IPS-NIHi11 (cell line): ENCODE measurements at regions not wholly inside any gene's neighbourhood (a gene's known extent, or its start where the extent isn't known, plus 50 kb on each side); places are given as distances from the start of the nearest gene placed in this dataset.

Experiments used
- DNase-seq: peaks from one replicate; pipeline ENCODE4 v3.0.0; 2012; ENCODE audit warnings: mixed read lengths, low spot score

DNA sequence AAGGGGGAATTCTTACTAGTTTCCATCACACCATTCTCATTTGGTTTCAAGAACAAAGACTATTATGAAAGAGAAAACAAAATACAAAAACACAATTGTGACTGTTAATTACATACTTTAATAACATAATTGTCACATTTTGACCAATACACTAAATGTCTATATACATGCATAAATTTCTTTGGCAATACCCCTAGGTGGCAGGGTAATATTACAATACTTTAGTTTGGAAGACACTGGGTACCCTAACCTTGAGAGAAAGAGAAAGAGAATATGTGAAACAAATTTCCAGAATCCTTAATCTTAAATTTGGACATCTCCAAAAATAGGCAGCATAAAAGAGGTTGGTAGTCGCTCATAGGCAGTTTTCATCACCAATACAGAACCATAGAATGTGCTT is 619.6 kb upstream of the ADAMTS16 start:
- DNase-seq = no peak

DNA sequence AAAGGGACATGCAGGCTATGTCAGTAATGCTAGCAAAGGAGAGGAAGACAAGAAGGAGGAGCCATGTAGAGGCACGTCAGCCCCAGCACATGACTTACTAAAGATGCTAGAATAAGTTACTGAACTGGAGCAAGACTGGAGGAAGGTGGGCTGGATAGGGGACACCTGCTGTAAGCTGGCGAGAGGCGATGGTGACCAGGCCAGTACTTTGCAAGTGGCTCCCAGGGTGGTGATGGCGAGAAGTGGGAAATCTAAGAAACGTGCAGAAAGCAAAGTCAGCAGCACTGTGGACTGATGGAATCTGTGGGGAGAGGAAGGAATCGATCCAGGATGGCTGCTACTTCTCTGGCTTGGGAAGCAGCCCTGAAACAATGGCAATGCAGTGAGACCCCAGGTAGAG is 617.1 kb upstream of the ADAMTS16 start:
- DNase-seq = no peak

DNA sequence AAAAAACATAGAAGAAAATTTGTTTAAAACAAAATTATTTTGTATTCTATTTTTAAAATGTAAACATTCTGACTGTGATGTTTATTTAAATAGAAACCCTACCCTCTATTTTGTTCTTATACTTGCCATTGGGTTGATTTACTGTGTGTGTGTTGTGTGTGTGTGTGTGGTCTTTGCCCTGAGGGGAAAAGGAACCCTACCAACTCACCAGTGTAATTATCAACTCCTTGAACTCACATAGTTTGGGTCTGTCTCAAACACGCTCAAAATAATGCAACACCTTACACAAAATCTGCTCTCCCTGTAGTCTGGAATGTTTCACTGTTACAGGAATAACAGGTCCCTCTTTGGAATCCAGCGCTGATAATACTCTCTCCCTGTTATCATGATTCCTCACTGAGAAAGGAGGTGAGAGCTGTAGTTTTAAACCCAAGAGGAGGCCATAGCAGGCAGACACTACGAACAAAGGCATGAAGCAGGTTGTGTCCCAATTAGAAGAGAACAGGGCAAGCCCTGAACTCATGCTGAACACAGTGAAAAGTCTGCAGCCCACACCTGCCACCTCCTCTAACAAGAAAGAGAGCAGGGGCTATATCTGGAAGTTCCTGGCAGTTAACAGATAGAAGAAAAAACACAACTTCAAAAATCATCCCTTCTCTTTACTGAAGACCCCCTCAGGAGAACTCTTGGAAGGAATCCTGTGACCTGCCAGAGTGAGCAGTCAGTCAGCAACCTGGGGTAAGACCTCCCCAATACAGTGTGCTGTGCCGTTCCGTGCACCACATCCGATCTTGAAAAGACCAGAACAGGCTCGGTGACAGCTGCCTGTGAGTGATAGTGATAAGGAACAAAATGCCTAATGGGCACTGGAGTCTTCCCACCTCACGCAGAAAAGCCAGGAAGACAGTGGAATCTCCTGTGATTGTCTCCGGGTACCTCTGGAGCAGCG is 608.1 kb upstream of the ADAMTS16 start:
- no peak for DNase-seq

DNA sequence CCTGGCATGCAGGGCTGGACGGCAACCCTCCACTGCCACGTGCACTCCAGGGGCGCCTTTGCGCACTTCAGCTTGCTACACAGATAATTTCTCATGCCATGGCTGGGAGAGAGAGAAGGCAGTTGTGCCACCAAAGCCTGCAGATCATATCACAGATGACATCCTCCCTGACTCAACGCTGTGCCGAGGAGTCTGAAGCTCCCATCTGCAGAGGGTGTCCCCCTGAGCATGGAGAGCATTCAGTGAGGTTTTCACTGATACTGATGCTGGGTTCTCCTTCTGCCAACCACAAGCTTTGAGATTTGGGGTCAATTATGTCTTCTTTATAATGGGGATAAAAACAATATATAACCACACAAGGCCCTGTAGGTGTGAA is 607.4 kb upstream of the ADAMTS16 start:
- no peak for DNase-seq

DNA sequence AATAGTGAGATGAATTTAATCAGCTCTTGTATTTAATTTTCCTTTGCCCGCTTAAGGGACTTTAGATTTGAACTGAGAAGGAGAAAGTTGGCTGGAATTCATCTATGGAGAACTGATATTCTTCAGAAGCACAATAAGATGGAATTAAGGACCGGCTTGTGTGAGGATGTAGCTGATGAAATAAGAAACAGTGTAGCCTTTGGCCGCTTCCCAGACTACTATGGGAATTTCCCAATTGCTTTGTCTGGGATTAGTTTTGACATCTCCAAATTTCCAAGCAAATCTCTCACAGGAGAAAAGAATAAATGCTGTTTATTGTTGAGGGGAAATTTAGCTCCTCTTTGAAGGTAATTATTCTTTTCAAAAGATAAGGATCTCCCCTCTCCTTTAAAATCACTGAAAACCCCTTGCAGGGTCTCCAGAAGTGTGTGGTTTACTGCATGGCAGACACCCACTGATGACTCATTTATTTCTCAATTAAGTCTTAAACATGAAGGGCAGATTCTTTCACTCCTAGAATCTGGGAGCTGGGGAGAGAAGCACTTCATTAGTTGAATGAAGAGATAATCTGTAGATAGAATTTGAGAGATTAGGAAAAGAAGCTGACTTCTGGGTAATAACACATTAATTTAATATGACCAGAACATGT is 606.5 kb upstream of the ADAMTS16 start:
- no peak for DNase-seq

DNA sequence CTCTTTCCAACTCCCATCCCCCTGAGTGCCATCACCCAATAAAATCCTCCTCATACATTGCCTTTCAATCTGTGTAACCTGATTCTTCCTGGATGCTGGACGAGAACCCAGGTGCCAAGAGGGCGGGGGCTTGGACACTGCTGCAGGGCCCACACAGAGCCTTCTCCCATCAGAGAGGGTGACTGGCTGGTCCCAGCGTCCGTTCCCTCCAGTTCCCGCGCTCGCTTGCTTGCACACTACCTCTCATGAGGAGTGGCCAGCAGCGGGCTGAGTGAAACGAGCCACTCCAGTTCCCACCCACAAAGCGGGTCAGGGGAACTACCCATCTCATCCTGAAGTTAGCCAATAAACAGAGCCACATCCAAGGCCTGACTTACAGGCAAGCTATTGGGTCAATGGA is 602.6 kb upstream of the ADAMTS16 start:
- no peak for DNase-seq

DNA sequence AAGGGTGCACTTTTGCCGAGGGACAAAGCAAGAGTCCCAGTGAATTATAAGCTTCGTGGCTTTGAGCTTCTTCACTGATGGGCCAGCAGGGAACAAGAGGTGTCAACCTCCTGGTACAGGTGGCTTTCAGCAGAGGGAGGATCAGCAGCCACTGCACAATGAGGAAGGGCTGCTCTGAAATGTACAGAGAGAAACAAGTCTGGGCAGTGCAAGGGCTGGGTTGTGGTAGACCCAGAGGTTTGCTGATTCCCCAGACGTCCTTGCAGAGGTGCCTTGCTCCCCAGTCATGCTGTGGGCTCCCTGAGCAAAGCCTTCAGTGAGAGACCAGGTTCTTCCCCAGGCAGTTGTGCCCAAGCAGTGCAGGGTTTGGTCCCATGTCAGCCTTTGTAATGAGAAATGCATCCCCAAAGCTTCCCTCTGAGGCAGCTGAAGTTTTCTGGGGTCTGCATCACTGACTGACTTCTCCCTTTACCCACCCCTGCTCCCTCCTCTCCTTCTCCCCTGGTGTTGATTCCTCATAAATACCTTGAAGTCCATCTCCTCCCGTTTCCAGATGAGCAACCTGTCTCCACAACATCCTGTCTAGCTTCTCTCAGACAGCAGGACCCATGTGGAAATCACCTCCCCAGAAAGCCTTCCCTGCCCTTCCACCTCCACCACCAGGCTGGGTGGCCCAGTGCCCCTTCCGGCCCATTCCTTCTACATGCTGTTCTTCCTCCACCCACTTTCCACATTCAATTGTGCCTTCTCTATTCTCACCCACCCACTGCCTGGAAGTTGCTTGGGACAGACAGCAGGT is 599.6 kb upstream of the ADAMTS16 start:
- DNase-seq = no peak

DNA sequence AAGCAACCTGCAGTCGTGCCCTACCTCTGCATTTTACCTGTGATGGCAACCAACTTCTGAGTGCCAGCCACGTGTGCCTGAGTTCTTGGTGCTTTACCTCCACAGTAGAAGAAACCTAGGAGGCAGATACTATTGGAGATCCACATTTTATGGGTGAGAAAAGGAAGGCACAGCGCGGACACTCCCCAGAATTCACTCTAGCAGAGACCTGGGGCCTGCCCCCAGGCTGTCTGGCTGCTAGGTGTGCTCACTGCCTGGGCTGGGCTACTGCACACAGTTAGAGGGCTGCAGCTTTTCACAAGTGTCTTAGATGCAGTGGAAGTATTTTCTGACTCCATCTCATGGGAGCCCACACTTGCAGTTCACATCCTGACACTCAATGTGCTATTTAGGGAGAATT is 598.8 kb upstream of the ADAMTS16 start:
- no peak for DNase-seq

DNA sequence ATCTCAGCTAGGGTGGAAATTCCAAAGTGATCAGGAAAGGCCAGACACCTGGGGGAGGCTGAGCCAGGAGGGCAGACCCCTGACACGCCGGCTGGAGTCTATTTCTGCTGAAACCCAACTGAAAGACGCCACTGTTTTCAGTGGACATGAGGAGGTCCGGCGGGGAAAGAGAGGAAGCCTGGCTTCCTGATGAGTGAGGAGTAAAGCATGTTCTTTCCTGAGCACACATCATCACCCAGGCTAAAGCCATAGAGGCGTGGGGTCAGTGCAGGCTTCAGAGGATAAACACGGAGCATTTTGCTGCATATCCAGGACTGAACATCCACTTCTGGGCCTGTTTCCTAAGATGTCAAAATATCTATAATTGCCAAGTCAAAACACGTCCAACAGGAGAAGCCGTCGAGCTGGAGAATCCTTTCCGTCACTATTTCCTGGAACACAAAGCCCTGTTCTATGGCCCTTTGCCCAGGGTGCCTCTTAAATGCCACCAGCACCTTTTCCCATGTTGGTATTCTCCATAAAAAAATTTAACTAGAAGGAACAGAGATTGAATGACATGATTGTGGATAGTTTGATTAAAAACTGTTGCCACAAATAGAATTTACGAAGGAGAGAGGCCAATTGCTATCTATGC is 597.9 kb upstream of the ADAMTS16 start:
- no peak for DNase-seq

DNA sequence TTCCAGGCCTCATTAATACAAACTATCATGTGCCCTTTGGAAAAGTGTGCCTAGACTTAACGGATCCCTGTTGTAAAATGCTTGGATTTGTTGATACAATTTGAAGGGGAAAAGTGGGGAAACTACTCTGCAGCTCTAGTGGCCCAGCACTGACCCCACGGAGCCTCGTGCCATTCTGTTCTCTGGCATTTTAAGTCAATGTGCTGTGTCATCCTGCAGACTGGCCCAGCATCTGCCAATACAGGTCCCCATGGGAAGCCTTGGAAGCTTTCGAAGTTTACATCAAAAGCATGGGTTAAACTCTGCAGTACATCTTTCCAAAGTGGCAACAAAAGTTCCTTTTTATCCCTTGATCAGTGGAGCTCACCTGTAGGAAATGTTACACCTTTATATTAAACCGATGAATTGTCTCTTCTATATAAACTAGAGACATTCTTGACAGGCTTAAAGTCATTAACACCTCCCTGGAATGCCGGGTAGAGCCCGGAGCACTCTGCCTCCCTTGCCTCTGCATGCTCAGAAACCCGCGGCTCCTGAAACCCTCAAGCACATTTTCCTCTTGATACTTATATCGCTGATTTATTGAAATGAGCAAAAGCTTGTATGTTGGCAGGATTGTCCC is 596.0 kb upstream of the ADAMTS16 start:
- DNase-seq = peak; percentile 26

DNA sequence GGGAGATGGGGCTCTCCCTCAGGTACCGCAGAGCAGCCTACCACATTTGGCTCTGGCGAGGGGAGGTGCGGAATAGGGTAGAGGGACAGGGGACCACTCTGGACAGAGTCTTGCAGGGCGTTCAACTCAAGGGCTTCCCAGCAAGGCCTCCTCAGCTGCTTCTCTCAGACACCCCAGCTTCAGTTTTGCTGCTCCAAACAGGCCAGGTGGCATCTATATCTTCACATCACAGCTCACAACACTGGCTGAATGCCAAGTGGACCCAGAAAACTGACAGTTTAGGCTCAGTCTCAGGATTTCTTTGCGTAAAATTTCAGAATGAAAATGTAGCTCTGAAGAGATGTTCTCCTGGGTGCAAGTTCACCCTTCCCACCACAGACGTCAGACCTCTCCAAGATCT is 592.6 kb upstream of the ADAMTS16 start:
- no peak for DNase-seq

DNA sequence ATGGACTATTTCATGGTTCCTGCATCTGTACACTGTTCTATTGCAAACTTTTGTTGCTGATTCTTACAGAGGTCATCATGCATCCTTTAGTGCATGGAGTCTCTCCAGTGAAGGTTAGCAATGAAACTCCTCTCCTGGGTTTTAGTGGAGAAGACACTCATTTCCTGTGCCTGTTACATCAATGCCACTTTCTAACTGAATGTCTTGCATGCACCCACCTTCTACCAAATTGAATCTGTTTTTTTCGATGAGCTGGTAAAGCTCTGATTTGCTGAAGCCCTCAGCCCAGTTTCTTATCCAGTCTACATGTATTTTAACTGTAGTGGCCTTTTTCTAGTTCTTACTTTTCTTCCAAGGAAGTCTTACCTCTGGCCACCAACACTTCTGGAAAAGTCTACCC is 591.8 kb upstream of the ADAMTS16 start:
- DNase-seq = no peak

DNA sequence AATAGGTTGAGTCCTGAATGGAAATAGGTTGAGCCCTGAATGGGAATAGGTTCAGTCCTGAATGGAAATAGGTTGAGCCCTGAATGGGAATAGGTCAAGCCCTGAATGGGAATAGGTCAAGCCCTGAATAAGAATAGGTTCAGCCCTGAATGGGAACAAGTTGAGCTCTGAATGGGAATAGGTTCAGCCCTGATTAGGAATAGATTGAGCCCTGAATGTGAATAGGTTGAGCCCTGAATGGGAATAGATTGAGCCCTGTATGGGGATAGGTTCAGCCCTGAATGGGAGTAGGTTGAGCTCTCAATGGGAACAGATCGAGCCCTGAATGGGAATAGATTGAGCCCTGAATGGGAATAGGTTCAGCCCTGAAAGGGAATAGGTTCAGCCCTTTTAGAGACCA is 590.8 kb upstream of the ADAMTS16 start:
- no peak for DNase-seq

DNA sequence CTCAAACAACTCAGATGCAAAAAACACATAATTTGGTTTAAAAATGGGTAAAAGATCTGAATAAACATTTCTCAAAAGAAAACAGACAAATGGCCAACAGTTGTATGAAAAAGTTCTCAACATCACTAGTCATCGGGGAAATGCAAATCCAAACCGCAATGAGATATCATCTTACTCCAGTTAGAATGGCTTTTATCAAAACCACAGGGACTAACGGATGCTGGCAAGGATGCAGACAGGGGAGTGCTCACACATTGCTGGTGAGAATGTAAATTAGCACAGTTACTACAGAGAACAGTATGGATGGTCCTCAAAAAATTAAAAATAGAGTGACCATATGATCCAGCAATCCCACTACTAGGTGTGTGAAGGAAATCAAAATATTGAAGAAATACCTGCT is 589.1 kb upstream of the ADAMTS16 start:
- no peak for DNase-seq

DNA sequence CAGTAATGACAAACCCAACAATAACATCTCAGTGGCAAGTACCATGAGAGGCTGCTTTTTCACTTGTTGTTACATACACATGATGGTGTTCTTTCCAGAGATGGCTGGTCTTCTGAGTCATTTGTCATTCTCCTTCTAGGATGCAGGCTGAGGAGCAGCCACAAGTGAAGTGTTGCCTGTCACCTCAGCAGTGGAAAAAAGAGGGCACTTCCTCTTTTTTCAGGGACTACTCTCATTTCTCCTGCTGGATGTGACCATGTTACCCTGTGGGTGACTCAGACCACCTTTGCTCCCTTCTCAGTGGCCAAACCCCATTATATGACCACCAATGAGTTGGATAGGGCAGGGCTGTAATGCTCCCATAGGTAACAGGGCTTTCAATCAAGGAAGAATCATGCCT is 587.0 kb upstream of the ADAMTS16 start:
- DNase-seq = no peak

DNA sequence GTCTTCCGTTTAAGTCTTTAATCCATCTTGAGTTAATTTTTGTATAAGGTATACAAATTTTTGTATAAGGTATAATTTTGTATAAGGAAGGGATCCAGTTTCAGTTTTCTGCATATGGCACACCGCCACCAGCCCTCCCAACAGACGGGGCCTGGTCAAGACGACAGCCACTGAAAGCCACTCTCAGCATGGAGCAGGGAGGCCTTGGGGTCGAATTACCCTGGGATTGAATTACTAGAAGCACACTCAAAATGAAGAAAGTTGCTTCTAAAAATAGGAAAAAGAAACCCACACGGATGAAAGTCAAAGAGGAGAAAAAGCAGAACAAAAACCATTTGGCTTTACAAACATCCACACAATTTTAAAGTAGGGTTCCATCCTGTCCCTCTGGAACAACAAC is 586.2 kb upstream of the ADAMTS16 start:
- no peak for DNase-seq

DNA sequence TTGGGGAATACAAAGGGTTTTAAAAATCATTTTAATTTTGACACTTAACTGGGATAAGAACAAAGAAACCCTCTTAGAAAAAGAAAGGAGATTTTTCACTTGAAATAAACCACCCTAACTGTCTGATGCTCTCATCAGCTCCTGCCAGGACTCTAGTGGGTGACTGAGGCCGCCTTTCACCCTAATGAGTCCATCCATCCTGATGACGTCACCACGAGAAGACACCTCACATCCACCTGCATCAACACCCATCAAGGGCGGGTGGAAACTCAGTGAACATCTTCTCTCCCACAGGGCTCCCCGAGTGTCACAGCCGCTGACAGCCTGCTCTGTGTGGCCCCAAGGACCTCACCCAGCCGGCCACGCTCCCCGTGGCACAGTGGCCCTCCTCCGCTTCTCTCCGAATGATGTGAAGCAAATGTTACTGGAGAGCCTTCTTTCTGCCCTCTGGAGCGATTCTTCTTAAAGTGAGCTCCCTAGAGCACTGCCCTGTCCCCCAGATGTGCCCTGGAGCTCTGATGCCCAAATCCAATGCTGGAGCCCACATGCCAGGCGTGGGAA is 584.3 kb upstream of the ADAMTS16 start:
- no peak for DNase-seq

DNA sequence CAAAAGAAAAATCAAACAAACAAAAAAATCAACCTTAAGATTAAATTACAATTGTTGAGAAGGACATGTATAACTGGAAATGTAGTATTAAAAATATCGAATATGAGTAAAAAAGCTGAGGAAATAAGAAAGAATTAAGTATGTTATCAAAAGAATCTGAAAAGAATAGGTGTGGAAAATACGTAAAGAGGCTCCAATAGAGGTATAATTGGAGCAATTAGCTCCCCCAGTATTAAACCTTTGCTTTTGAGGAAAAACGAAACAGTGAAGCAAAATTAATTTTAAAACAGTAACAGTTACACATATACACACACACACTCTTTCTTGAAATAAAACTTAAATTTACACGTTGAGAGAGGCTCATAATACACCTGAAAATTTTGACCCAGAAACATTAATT is 578.7 kb upstream of the ADAMTS16 start:
- DNase-seq = no peak

DNA sequence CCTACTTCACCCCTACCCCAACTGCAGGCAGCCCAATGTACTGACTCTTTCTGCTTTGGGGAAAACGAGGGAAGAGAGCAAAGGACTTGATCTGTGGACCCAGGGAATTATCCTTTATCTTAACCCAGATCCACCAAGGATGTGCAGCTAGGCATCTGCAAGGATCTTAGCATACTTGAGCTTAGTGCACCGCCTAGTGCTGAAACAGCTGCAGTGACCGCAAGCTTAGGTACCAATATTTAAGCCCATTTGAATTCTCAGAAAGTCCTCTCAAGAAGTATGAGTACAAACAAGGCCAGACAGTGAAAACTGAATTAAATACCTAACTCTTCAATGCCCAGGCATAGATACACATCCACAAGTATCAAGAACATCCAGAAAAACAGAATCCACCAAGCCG is 576.7 kb upstream of the ADAMTS16 start:
- DNase-seq = peak; percentile 34

DNA sequence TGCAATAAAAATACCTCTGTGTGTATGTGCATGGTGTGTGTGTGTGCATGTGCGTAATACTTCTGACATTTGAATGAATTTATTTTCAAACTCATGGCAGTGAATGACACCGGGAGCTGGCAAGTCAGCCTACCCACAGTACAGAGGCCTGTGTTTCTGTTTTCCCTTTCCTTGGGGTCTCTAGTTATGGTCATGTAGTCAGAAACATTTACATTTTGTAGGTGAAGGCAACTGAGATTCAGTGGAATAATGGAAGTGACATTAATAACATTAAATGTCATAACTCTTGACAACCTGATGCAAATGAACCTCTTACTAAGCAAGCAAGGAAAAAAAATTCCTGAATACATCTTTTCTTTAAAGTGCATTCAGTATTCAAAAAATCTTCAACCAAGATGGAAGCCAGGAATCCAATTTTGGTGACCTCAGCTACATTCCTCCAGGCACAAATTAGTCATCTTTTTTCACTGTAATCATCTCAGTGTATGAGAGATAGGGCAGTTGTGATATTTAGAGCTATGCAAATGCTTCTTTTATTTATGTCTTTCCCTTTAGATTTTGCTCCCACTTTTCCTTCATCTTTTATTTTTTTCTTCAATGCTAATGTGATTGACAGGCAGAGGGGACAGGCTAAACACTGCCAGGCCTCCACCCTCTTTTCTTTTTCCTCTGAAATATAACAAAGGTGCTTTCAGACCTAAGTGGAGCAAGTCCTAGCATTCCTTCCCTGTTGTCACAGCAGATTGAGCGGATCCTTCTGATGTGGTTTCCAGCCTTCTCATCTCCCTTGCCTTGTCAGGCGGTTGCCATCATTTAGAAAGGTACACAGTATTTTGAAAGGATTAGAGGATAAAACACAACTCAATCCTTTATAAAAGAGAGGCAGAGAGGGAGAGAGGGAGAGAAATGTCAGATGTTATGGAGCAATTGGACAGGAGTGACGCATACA is 569.8 kb upstream of the ADAMTS16 start:
- DNase-seq = no peak
